PFSK-1 (cell line): ENCODE measurements at regions not wholly inside any gene's neighbourhood (a gene's known extent, or its start where the extent isn't known, plus 50 kb on each side); places are given as distances from the start of the nearest gene placed in this dataset.

Source experiments
- FOXP2 ChIP-seq: optimal IDR thresholded peaks from 2 replicates; pipeline ENCODE3; 2011; ENCODE audit warnings: borderline replicate concordance, control low read depth, inconsistent platforms; ENCODE audit not compliant: insufficient read depth; ENCODE audit errors: extremely low read length, extremely low read depth
- POLR2AphosphoS5 ChIP-seq: IDR thresholded peaks from 2 replicates; pipeline ENCODE4 v1.6.1; 2012; ENCODE audit warnings: low read depth, mild to moderate bottlenecking, control low read depth, low read length, moderate library complexity
- SIN3A ChIP-seq: IDR thresholded peaks from 2 replicates; pipeline ENCODE4 v1.6.1; 2012; ENCODE audit warnings: mild to moderate bottlenecking, low read length, moderate library complexity, borderline replicate concordance; ENCODE audit not compliant: insufficient read depth
- TAF1 ChIP-seq: IDR thresholded peaks from 2 replicates; pipeline ENCODE4 v1.6.1; 2012; ENCODE audit warnings: low read length, control low read depth, borderline replicate concordance; ENCODE audit not compliant: insufficient read depth
- TF ChIP-seq, protein P1 (sequence below), 2 experiments: IDR thresholded peaks; 2 replicates each; pipeline versions ENCODE4 v1.6.1 to v1.8.0; 2011 to 2012; ENCODE audit warnings: low read depth in 2 of 2, low read length in 2 of 2, control low read depth in 1 of 2, inconsistent platforms in 1 of 2, mild to moderate bottlenecking in 1 of 2, moderate library complexity in 1 of 2; ENCODE audit not compliant: insufficient read depth in 1 of 2

DNA sequence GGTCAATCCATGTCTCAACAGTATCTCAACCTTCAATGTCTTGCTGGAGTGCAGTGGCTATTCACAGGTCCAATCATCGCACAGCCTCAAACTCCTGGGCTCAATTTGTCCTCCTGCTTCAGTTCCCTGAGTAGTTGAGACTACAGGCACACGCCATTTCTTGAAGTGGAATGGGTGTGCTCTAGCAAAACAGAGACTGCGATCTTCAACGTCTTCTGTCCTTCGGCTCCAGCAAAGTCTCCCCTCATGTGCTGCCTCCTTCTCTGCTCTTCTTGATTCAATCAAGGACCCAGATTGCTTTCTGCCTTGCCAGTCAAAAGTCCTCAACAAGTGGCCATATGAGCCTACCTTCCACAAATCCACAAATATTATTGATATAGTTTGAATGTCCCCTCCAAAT lies 466.7 kb upstream of the MIR17HG start:
- TF ChIP-seq, protein P1, sequence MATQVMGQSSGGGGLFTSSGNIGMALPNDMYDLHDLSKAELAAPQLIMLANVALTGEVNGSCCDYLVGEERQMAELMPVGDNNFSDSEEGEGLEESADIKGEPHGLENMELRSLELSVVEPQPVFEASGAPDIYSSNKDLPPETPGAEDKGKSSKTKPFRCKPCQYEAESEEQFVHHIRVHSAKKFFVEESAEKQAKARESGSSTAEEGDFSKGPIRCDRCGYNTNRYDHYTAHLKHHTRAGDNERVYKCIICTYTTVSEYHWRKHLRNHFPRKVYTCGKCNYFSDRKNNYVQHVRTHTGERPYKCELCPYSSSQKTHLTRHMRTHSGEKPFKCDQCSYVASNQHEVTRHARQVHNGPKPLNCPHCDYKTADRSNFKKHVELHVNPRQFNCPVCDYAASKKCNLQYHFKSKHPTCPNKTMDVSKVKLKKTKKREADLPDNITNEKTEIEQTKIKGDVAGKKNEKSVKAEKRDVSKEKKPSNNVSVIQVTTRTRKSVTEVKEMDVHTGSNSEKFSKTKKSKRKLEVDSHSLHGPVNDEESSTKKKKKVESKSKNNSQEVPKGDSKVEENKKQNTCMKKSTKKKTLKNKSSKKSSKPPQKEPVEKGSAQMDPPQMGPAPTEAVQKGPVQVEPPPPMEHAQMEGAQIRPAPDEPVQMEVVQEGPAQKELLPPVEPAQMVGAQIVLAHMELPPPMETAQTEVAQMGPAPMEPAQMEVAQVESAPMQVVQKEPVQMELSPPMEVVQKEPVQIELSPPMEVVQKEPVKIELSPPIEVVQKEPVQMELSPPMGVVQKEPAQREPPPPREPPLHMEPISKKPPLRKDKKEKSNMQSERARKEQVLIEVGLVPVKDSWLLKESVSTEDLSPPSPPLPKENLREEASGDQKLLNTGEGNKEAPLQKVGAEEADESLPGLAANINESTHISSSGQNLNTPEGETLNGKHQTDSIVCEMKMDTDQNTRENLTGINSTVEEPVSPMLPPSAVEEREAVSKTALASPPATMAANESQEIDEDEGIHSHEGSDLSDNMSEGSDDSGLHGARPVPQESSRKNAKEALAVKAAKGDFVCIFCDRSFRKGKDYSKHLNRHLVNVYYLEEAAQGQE (IDR thresholded peaks at IDR 0.05; ENCODE audit: insufficient read depth in 1 of 2, low read depth in 2 of 2, low read length in 2 of 2): no peak
- TF ChIP-seq SIN3A: no peak
- no peak for TF ChIP-seq FOXP2
- TF ChIP-seq TAF1: no peak
- no peak for TF ChIP-seq POLR2AphosphoS5

DNA sequence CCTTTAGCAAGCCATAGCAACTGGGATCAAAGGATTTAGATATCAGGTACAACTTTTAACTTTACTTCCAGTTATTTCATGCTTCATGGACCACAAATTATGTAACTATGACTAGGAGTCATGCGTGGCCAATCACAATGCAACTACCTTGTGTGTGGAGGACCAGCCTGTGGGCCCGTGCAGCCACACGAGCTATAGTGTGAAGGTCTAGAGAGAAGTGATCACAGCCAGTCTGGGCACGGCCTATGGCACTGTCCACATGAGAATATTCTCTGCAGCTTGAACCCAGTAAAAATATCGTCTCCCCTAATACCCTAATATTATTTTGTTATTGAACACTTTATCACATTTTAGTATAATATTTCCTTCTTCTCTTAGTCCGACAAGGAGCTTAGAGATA lies 464.9 kb upstream of the MIR17HG start:
- no peak for TF ChIP-seq FOXP2

DNA sequence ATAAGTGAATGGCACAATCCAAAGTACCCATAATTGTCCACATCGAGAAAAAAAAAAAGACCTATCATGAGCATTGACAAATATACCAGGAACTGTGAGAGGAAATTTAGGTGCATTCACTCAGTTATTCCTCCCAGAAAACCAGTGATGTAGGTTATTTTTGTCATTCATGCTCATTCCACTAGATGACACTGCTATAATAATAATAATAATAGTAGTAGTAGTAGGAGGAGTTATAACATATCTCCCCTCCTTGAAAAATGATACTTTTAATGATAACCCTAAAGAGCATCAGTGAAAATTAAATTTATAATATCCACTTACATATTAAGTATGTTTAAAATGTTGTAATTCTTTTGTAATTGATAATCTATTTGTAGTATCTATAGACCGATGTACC lies 463.9 kb upstream of the MIR17HG start:
- TF ChIP-seq, protein P1 (IDR thresholded peaks at IDR 0.05; ENCODE audit: insufficient read depth in 1 of 2, low read depth in 2 of 2, low read length in 2 of 2): no peak
- TF ChIP-seq POLR2AphosphoS5: no peak
- TF ChIP-seq FOXP2: no peak
- no peak for TF ChIP-seq TAF1
- TF ChIP-seq SIN3A: no peak

DNA sequence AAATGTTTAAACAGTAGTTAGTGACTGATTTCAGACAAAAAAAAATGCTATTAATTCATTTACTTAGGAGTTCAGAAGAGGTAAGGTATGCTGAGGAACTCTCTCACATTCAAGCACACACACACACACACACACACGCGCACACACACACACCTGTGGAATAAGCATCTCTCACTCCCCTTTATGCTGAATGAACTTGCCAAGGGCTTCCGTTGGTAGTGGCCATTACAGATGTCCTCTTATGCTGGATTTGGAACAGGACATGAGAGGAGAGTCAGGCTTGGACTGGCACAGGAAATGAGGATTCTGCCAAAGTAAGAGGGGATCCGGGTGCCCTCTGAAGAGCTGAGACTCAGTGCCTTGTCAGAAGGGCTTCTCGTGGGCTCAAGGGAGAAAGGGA lies 463.4 kb upstream of the MIR17HG start:
- TF ChIP-seq, protein P1 (IDR thresholded peaks at IDR 0.05; ENCODE audit: insufficient read depth in 1 of 2, low read depth in 2 of 2, low read length in 2 of 2): no peak
- TF ChIP-seq TAF1 (no peak), FOXP2 (no peak)

DNA sequence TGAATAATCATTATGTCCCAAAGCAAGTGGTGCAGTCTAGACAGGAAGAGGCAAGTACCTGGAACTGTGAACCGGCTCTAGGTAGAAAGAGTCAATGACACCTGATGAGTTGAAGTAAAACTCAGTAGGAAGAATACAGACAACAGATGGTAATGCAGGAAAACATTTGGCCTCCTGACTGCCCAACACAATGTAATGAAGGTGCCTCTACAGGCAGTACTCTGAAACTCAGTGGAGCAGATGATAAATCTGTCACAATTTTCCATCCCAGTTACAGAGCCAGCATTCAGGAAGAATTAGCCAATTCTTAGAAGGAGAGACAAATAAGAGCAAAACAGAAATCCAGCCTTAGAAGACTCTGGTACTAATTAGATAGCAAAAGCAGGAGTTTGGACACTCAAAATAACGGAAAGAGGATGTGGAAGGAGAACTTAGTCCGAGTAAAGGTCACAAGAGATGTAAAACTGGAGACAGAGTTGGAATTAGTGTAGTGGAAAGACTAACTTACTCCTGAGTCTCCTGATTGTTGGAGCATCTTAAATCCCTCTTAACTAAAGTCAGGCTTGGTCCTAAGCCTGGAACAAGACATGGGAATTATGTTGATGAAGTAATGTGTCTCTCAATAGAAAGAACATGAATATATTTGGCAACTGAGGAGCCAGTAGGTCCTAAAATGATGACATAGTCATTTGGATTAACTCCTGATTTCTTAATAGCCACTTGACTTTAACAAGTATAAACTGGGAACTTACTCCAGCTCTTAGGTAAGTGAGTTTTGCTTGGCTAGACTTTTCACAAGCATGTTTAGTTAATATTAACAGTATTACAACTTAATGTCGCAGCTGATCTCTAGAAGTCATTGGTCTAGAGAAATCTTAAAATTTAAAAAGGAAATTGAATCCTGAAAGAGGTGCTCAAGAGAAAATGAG lies 457.3 kb upstream of the MIR17HG start:
- TF ChIP-seq POLR2AphosphoS5: no peak
- no peak for TF ChIP-seq FOXP2
- no peak for TF ChIP-seq SIN3A
- TF ChIP-seq, protein P1 (IDR thresholded peaks at IDR 0.05; ENCODE audit: insufficient read depth in 1 of 2, low read depth in 2 of 2, low read length in 2 of 2): no peak
- no peak for TF ChIP-seq TAF1
